HepG2 (cell line): ENCODE measurements at regions not wholly inside any gene's neighbourhood (a gene's known extent, or its start where the extent isn't known, plus 50 kb on each side); places are given as distances from the start of the nearest gene placed in this dataset.

ENCODE experiments used
- ATAC-seq: fragments of 200-7000 bp; cut with Tn5 transposase; 3 replicates; pipeline ENCODE4 v1.9.1; 2020; ENCODE audit warnings: mild to moderate bottlenecking, moderate library complexity
- BruUV-seq: library from RNA; stranded (reverse); fragments of 400-500 nt; replicated peaks from 2 replicates; lab custom pipeline; 2021; lab: Mats Ljungman, UMichigan
- CTCF ChIA-PET: fragments of 300-600 bp; formaldehyde crosslinking; extraction: SDS; loops from one replicate; lab custom pipeline; 2021; ENCODE audit warnings: low total read pairs, inconsistent platforms, low intra/inter-chr PET ratio; lab: Yijun Ruan, JAX
- POLR2A ChIA-PET: fragments of 350-600 bp; sonication (Branson Sonifier 250); formaldehyde crosslinking; loops from one replicate; lab custom pipeline; 2020; ENCODE audit warnings: antibody characterized with exemption, inconsistent platforms; lab: Yijun Ruan, JAX
- DNase-seq: peaks from one replicate; pipeline ENCODE4 v3.0.0-alpha.2; 2015; ENCODE audit warnings: low spot score
- FAIRE-seq: peaks from 3 replicates; lab custom pipeline; 2011; peaks lifted over from hg19 to GRCh38; lab: Jason Lieb, UNC
- H2AFZ ChIP-seq: one replicate; pipeline ENCODE4 v1.6.1; 2011; ENCODE audit warnings: low read length, inconsistent platforms
- H3K27ac ChIP-seq: fragments of 300-600 bp; 3 replicates; pipeline ENCODE4 v1.8.0; 2011; ENCODE audit warnings: mixed run types, mild to moderate bottlenecking, mixed read lengths, low read length, inconsistent platforms; ENCODE audit not compliant: insufficient read depth; ENCODE audit errors: extremely low read length
- H3K27me3 ChIP-seq, 2 experiments: fragments of 200-600 bp in 1 of 2; 2 replicates in 1 of 2; 3 replicates in 1 of 2; pipeline versions ENCODE4 v1.6.0 to v1.8.0; 2011; ENCODE audit warnings: low read length in 2 of 2, mild to moderate bottlenecking in 2 of 2, moderate library complexity in 2 of 2, inconsistent platforms in 1 of 2; ENCODE audit not compliant: insufficient read depth in 2 of 2, control insufficient read depth in 1 of 2
- H3K36me3 ChIP-seq, 2 experiments: fragments of 200-600 bp in 1 of 2; replicated peaks in 1 of 2; 2 replicates in 1 of 2; 3 replicates in 1 of 2; pipeline versions ENCODE4 v1.5.1 to v1.8.0; 2011; ENCODE audit warnings: low read length in 2 of 2, inconsistent platforms in 1 of 2; ENCODE audit not compliant: insufficient read depth in 2 of 2, control insufficient read depth in 1 of 2
- H3K4me1 ChIP-seq: 2 replicates; pipeline ENCODE4 v1.5.1; 2012; ENCODE audit warnings: low read length, inconsistent platforms; ENCODE audit not compliant: insufficient read depth
- H3K4me2 ChIP-seq: 2 replicates; pipeline ENCODE4 v1.6.0; 2011; ENCODE audit warnings: low read depth, low read length, inconsistent platforms
- H3K4me3 ChIP-seq, 3 experiments: fragments of 200-600 bp in 1 of 3; sonication (generic), shearing (Covaris generic) in 1 of 3; replicated peaks in 1 of 3; 2 replicates each; pipeline ENCODE4 v1.5.1; 2011 to 2016; ENCODE audit warnings: low read length in 3 of 3, inconsistent platforms in 2 of 3, low read depth in 2 of 3, mild to moderate bottlenecking in 2 of 3, control low read depth in 1 of 3, mixed read lengths in 1 of 3; ENCODE audit not compliant: insufficient read depth in 1 of 3
- H3K79me2 ChIP-seq: one replicate; pipeline ENCODE4 v1.6.1; 2011; ENCODE audit warnings: low read length, inconsistent platforms; ENCODE audit not compliant: insufficient read depth
- H3K9ac ChIP-seq: 2 replicates; pipeline ENCODE4 v1.6.0; 2011; ENCODE audit warnings: mild to moderate bottlenecking, low read depth, low read length, inconsistent platforms; ENCODE audit not compliant: insufficient read depth
- H3K9me3 ChIP-seq: 2 replicates; pipeline ENCODE4 v1.5.1; 2012; ENCODE audit warnings: mild to moderate bottlenecking, low read length
- H4K20me1 ChIP-seq: 2 replicates; pipeline ENCODE4 v1.6.0; 2011; ENCODE audit warnings: inconsistent platforms, mild to moderate bottlenecking, low read length, moderate library complexity; ENCODE audit not compliant: insufficient read depth
- ARID5B ChIP-seq: IDR thresholded peaks from 2 replicates; pipeline ENCODE4 v1.4.0; 2020; ENCODE audit warnings: mild to moderate bottlenecking, missing genetic modification reagents
- BCL6 ChIP-seq: IDR thresholded peaks from 2 replicates; pipeline ENCODE4 v1.6.1; 2016; ENCODE audit warnings: missing genetic modification reagents, missing compliant biosample characterization
- CEBPG ChIP-seq: IDR thresholded peaks from 2 replicates; pipeline ENCODE4 v1.6.1; 2016
- EP300 ChIP-seq, 3 experiments: sonication (generic) in 1 of 3; formaldehyde crosslinking in 1 of 3; IDR thresholded peaks; 2 replicates each; pipeline versions ENCODE4 v1.5.1 to v1.6.1; 2011 to 2020; ENCODE audit warnings: low read depth in 2 of 3, low read length in 2 of 3, borderline replicate concordance in 1 of 3, improper control_type of control experiment in 1 of 3, mild to moderate bottlenecking in 1 of 3, missing genetic modification reagents in 1 of 3, moderate library complexity in 1 of 3
- FOXP1 ChIP-seq, 2 experiments: fragments of 450-650 bp in 1 of 2; IDR thresholded peaks; 2 replicates each; pipeline ENCODE4 v1.6.1; 2017 to 2018; ENCODE audit warnings: antibody characterized with exemption in 1 of 2
- ISL2 ChIP-seq: sonication (generic); formaldehyde crosslinking; IDR thresholded peaks from 2 replicates; pipeline ENCODE4 v1.5.0; 2020; ENCODE audit warnings: missing genetic modification reagents
- NCOA2 ChIP-seq: sonication (generic); formaldehyde crosslinking; IDR thresholded peaks from 2 replicates; pipeline ENCODE4 v1.8.0; 2022; ENCODE audit warnings: inconsistent platforms
- PITX1 ChIP-seq: sonication (generic); formaldehyde crosslinking; IDR thresholded peaks from 2 replicates; pipeline ENCODE4 v1.5.1; 2020; ENCODE audit warnings: mild to moderate bottlenecking, missing genetic modification reagents
- POLR2G ChIP-seq: fragments of 200-400 bp; formaldehyde crosslinking; IDR thresholded peaks from 2 replicates; pipeline ENCODE4 v1.6.1; 2018; ENCODE audit warnings: mild to moderate bottlenecking, low read depth, low read length, moderate library complexity
- YEATS4 ChIP-seq: sonication (generic); formaldehyde crosslinking; IDR thresholded peaks from 2 replicates; pipeline ENCODE4 v1.4.0; 2020; ENCODE audit warnings: missing genetic modification reagents, borderline replicate concordance
- ZNF609 ChIP-seq: sonication (generic); formaldehyde crosslinking; IDR thresholded peaks from 2 replicates; pipeline ENCODE4 v1.4.0; 2020; ENCODE audit warnings: mild to moderate bottlenecking, missing genetic modification reagents, borderline replicate concordance
- WGBS: methylation state at CpG from one replicate; pipeline ENCODE4 v1.1.6; 2017; ENCODE audit warnings: low lambda C conversion rate; 5-methylcytosine and 5-hydroxymethylcytosine counted together
- in situ Hi-C: cut with HindIII; loops from 2 replicates; pipeline ENCODE4 v1.10.0; 2017; ENCODE audit warnings: low pct_unique_long_range_greater_than_20kb; ENCODE audit not compliant: extremely low pct_ligation_motif_present
- intact Hi-C: fragments of 100-400 bp; cut with micrococcal nuclease; formaldehyde crosslinking; loops from one replicate; pipeline ENCODE4 v1.10.0; 2022; ENCODE audit not compliant: unreplicated experiment

GRCh38 chr18:57273194-57273593 is 79.2 kb upstream of the ST8SIA3 start:
- peaks cover 12% of the 10 kb centered on the region for H3K4me1 ChIP-seq
- H3K4me3 ChIP-seq = no peak overlapping the region
- H3K79me2 ChIP-seq = no peaks in the 10 kb centered on the region
- intact Hi-C loops = loop anchor here (5.0 kb wide), 1 partner anchor 164 kb away; the partner anchor contains the start of gene ONECUT2
- ATAC-seq = peak; percentile 87
- peak overlapping the region; percentile 18 for H3K4me2 ChIP-seq
- BruUV-seq = no TSS peak
- no peak overlapping the region for H3K27ac ChIP-seq
- ChIA-PET CTCF (no interaction called here), POLR2A (no interaction called here)
- no peaks in the 10 kb centered on the region for H3K9me3 ChIP-seq
- H3K9ac ChIP-seq = no peak overlapping the region
- WGBS = 10% methylated on average over 3 of the region's 3 CpGs
- peak; percentile 43 for DNase-seq
- in situ Hi-C loops = no loop called here
- peaks cover 1 to 4% of the 10 kb centered on the region in 2 experiments; a peak in 3 of 5 replicates for H3K27me3 ChIP-seq
- H4K20me1 ChIP-seq = no peaks in the 10 kb centered on the region
- no peaks in the 10 kb centered on the region for H3K36me3 ChIP-seq
- no peak overlapping the region for H2AFZ ChIP-seq
- FAIRE-seq = no peak
- peak; percentile 23; the same call in 1 of the 2 replicates for TF ChIP-seq CEBPG (CRISPR knock-in tag)
- 0 out of 2 replicates have a peak, but pooled peaks have one; percentile 43 for TF ChIP-seq NCOA2 (CRISPR knock-in tag)
- TF ChIP-seq PITX1 (CRISPR knock-in tag) = 0 out of 2 replicates have a peak, but pooled peaks have one; percentile 25
- TF ChIP-seq ISL2 = 0 out of 2 replicates have a peak, but pooled peaks have one; percentile 51
- TF ChIP-seq FOXP1 (IDR thresholded peaks at IDR 0.05) = no peak
- TF ChIP-seq FOXP1 (CRISPR knock-in tag; IDR thresholded peaks at IDR 0.05) = peak; percentile 54; the same call in 1 of the 2 replicates
- peak in 1 of 2 experiments; percentile 38; a peak in 1 of 4 replicates for TF ChIP-seq EP300 (IDR thresholded peaks at IDR 0.05; ENCODE audit: low read depth in 2 of 2, low read length in 2 of 2)
- TF ChIP-seq EP300 (CRISPR knock-in tag; IDR thresholded peaks at IDR 0.05; ENCODE audit: borderline replicate concordance) = no peak
- TF ChIP-seq POLR2G = no peak
- TF ChIP-seq ZNF609 = peak; percentile 74; the same call in 1 of the 2 replicates
- peak; percentile 51; the same call in 1 of the 2 replicates for TF ChIP-seq ARID5B (CRISPR knock-in tag)
- TF ChIP-seq YEATS4 (CRISPR knock-in tag) = no peak
- TF ChIP-seq BCL6 = peak; percentile 66; the same call in 1 of the 2 replicates
